GM12872 (cell line): ENCODE measurements at regions not wholly inside any gene's neighbourhood (a gene's known extent, or its start where the extent isn't known, plus 50 kb on each side); places are given as distances from the start of the nearest gene placed in this dataset.

Experiments used
- TF ChIP-seq, protein P1 (sequence below): IDR thresholded peaks from 3 replicates; pipeline ENCODE4 v1.5.1; 2011; ENCODE audit warnings: low read depth, mild to moderate bottlenecking, low read length, moderate library complexity; ENCODE audit not compliant: insufficient read depth

DNA sequence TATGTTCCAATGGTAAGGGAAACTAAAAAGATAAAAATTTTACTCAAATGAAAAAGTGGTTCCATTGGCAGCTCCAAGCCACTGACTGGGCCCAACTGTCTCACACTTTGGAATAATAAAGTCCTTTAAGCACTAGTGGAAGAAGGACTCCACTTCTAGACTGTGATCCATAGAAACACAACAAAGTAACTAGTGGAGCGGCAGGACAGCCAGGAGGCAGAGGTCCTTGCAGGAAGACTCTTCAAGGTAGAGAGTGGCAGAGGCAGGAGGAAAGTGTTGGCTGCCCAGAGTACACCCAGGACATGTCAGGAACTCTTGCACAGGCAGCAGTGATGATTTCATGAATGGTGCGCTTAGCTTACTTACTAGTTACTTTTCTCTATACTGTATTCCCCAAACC lies 65.0 kb upstream of the CCN6 start:
- TF ChIP-seq, protein P1, sequence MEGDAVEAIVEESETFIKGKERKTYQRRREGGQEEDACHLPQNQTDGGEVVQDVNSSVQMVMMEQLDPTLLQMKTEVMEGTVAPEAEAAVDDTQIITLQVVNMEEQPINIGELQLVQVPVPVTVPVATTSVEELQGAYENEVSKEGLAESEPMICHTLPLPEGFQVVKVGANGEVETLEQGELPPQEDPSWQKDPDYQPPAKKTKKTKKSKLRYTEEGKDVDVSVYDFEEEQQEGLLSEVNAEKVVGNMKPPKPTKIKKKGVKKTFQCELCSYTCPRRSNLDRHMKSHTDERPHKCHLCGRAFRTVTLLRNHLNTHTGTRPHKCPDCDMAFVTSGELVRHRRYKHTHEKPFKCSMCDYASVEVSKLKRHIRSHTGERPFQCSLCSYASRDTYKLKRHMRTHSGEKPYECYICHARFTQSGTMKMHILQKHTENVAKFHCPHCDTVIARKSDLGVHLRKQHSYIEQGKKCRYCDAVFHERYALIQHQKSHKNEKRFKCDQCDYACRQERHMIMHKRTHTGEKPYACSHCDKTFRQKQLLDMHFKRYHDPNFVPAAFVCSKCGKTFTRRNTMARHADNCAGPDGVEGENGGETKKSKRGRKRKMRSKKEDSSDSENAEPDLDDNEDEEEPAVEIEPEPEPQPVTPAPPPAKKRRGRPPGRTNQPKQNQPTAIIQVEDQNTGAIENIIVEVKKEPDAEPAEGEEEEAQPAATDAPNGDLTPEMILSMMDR: no peak

DNA sequence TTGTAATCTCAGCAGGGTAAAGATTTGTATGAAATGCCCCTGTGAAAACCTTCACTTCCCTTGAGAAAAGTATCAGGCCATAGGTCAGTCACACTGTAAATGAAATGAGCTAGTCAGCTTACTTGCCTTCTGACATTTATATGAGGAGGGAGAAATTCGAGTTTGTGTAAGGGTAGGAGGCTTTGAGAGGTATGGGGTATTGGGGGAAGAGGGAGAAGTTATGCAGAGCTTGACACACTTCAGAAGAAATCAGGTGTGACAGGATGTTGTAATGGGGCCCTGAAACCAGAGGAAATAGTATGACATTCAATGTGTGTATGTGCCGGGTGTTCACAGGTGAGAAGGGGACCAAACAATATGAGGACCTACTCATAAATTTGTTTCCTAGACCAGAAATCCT lies 64.2 kb upstream of the CCN6 start:
- TF ChIP-seq, protein P1: no peak

DNA sequence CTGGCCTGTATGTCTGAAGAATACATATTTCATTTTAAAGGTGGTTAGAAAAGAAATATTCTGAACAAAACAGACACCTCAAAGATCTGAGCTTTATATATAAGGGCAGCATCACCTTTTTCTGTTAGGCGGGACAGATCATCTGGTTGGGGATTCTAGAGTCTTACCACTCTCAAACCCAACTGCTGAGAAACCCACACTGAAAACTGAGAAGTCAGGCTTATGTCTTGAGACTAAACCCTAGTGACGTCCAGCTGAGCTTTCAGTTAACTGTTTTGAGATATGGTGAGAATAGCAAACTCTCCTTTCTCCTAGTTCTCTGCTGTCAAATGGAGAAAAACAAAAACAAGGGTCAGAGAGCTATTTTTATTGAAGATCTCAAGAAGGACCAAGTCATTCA lies 63.7 kb upstream of the CCN6 start:
- TF ChIP-seq, protein P1: no peak

DNA sequence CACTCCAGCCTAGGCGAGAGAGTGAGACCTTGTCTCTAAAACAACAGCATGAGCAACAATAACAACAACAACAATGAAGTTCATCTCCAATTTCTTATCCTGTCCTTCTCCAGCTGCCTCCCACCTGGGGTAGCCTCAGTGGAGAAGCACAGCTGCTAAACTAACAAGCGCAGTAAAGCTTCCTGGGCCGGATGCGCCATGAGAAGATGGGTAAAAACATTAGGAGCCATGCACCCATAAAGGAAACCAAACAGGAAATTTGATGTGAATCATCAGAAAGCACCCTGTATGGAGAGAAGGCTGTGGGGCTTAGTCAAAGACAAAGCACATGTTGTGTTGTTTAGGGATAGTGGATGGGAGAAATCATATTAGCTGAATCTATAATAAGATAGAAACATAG lies 61.1 kb upstream of the CCN6 start:
- TF ChIP-seq, protein P1: no peak

DNA sequence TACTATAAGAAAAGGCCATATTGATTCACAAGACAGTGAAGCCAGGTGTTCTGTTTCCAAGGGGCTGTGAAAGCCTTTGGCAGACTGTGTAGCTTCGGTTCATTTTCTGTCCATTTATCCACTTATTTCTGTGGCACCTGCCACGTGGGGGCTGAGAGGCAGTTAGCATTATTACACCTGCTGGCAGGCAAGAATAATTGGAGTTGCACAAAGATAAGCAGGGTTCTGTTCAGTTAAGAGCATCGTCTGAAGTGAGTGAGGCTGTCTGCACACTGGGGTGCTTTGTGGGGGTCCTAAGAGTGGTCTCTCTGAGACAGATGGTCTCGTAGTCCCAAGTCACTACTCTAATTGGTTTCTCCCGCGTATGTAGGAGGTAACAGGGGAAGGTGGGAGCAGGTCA lies 60.6 kb upstream of the CCN6 start:
- TF ChIP-seq, protein P1: no peak

DNA sequence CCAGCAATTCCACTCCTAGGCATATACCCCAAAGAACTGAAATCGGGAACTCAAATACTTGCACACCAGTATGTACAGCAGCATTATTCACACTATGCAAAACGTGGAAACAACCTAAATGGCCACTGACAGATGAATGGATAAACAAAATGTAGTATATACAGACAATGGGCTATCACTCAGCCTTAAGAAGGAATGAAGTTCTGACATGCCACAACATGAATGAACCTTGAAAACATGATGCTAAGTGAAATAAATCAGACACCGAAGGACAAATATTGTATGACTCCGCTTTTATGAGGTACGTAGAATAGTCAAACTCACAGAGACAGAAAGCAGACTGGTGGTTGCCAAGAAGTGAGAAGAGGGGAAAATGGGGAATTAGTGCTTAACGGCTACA lies 59.1 kb upstream of the CCN6 start:
- TF ChIP-seq, protein P1: no peak

DNA sequence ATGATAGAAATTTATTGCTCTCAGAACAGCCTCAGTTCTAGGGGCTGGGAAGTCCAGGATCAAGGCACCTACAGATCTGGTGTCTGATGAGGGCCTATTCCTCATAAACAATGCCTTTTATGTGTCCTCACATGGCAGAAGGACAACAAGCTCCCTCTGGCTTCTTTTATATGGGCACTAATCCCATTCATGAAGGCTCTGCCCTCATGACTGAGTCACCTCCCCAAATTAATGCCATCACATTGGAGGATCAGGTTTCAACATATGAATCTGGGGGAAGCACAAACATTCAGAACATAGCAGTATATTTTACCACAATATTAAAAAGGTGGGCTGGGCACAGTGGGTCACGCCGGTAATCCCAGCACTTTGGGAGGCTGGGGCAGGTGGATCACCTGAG lies 58.5 kb upstream of the CCN6 start:
- TF ChIP-seq, protein P1: no peak

DNA sequence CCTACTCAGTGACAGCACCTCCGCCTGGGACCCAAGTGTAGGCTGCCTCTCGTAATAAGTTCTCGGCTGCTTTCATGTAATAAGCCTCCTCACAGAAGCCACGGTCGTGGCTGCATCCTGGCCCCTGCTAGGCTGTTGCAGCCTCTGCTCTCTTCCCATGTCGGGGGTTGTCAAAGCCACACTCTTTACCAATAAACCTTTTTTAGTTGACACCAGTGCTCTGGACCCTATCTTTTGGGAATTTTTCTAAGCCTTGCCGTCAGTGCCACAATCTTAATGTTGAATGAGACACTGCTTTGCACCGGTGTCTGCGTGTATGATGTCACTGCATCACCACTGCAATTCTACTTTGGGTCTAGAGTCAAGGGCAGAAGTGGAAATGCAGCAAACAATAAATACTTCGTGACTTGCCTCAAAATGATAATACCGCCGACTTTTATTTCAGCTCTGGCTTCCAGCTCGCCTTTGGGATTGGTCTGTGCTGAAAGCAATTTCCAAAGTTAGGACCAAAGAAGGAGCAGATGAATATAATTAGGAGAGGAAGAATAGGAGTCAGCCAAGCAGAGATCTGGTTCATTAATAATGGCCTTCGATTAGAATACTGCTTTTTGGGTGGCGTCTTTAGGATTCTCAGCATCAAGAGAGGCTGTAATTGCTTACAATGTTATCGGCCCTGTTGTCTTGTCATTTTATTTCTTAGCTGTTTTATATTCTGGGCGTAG lies 57.6 kb upstream of the CCN6 start:
- TF ChIP-seq, protein P1: no peak
